ENCODE measurements at regions not wholly inside any gene's neighbourhood (a gene's known extent, or its start where the extent isn't known, plus 50 kb on each side); places are given as distances from the start of the nearest gene placed in this dataset.

- TF ChIP-seq, protein P1, sequence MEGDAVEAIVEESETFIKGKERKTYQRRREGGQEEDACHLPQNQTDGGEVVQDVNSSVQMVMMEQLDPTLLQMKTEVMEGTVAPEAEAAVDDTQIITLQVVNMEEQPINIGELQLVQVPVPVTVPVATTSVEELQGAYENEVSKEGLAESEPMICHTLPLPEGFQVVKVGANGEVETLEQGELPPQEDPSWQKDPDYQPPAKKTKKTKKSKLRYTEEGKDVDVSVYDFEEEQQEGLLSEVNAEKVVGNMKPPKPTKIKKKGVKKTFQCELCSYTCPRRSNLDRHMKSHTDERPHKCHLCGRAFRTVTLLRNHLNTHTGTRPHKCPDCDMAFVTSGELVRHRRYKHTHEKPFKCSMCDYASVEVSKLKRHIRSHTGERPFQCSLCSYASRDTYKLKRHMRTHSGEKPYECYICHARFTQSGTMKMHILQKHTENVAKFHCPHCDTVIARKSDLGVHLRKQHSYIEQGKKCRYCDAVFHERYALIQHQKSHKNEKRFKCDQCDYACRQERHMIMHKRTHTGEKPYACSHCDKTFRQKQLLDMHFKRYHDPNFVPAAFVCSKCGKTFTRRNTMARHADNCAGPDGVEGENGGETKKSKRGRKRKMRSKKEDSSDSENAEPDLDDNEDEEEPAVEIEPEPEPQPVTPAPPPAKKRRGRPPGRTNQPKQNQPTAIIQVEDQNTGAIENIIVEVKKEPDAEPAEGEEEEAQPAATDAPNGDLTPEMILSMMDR (IDR thresholded peaks at IDR 0.05), result no peak
- TF ChIP-seq POLR2A (IDR thresholded peaks at IDR 0.05) (no peak), POLR2AphosphoS5 (IDR thresholded peaks at IDR 0.05) (no peak)
These were observed 87.4 kb upstream of the MACF1 start for GRCh38 chr1:39116860-39117728.
